GM12878 (cell line): ENCODE measurements at regions not wholly inside any gene's neighbourhood (a gene's known extent, or its start where the extent isn't known, plus 50 kb on each side); places are given as distances from the start of the nearest gene placed in this dataset.
"Not testable (repeated sequence)": the region's sequence is repeated elsewhere in the genome, so short reads cannot be mapped to it uniquely, and the experiment has no call there.

Experiments used
- ATAC-seq: fragments of 200-7000 bp; cut with Tn5 transposase; 3 replicates; pipeline ENCODE4 v1.9.1; 2020; ENCODE audit warnings: mild to moderate bottlenecking, moderate library complexity
- BruUV-seq: library from RNA; stranded (reverse); fragments of 400-500 nt; replicated peaks from 2 replicates; lab custom pipeline; 2021; lab: Mats Ljungman, UMichigan
- CTCF ChIA-PET: fragments of 300-600 bp; sonication (Branson Sonifier 250); formaldehyde crosslinking; extraction: SDS; loops from one replicate; lab custom pipeline; 2021; ENCODE audit warnings: inconsistent platforms; lab: Yijun Ruan, JAX
- POLR2A ChIA-PET: fragments of 350-600 bp; formaldehyde crosslinking; extraction: SDS; loops from one replicate; lab custom pipeline; 2021; ENCODE audit warnings: inconsistent platforms; lab: Charles Lee
- RAD21 ChIA-PET: fragments of 300-600 bp; sonication (Branson Sonifier 250); formaldehyde crosslinking; loops from one replicate; lab custom pipeline; 2023; ENCODE audit warnings: antibody characterized with exemption; ENCODE audit not compliant: unreplicated experiment; lab: Charles Lee
- SMC1A ChIA-PET: fragments of 300-600 bp; sonication (Branson Sonifier 250); formaldehyde crosslinking; loops from one replicate; lab custom pipeline; 2023; ENCODE audit not compliant: unreplicated experiment, uncharacterized antibody; lab: Charles Lee
- DNase-seq: peaks from one replicate; pipeline ENCODE4 v3.0.0-alpha.2; 2011; ENCODE audit warnings: low read depth, low spot score
- FAIRE-seq: peaks from 3 replicates; lab custom pipeline; 2011; peaks lifted over from hg19 to GRCh38; lab: Jason Lieb, UNC
- H2AFZ ChIP-seq: 2 replicates; pipeline ENCODE4 v1.6.0; 2011; ENCODE audit warnings: low read depth, low read length, control low read depth; ENCODE audit not compliant: control insufficient read depth
- H3K27ac ChIP-seq: 2 replicates; pipeline ENCODE4 v1.5.1; 2011; ENCODE audit warnings: control low read depth; ENCODE audit not compliant: control insufficient read depth, insufficient read depth
- H3K27me3 ChIP-seq, 2 experiments: replicated peaks in 1 of 2; 2 replicates each; pipeline versions ENCODE4 v1.6.0 to v1.6.1; 2011; ENCODE audit warnings: low read length in 1 of 2; ENCODE audit not compliant: control insufficient read depth in 2 of 2, insufficient read depth in 2 of 2
- H3K36me3 ChIP-seq, 2 experiments: 2 replicates each; pipeline ENCODE4 v1.5.1; 2011; ENCODE audit warnings: low read length in 1 of 2; ENCODE audit not compliant: control insufficient read depth in 2 of 2, insufficient read depth in 2 of 2
- H3K4me1 ChIP-seq: 2 replicates; pipeline ENCODE4 v1.6.1; 2011; ENCODE audit warnings: mild to moderate bottlenecking, low read length, moderate library complexity, mixed read lengths; ENCODE audit not compliant: control insufficient read depth, insufficient read depth
- H3K4me2 ChIP-seq: 2 replicates; pipeline ENCODE4 v1.6.0; 2011; ENCODE audit warnings: control low read depth; ENCODE audit not compliant: control insufficient read depth, insufficient read depth
- H3K4me3 ChIP-seq: fragments of 200-600 bp; sonication (generic); 2 replicates; pipeline ENCODE4 v1.5.1; 2016
- H3K79me2 ChIP-seq: 2 replicates; pipeline ENCODE4 v1.6.0; 2011; ENCODE audit warnings: low read length; ENCODE audit not compliant: control insufficient read depth, insufficient read depth
- H3K9ac ChIP-seq: 2 replicates; pipeline ENCODE4 v1.8.0; 2011; ENCODE audit warnings: low read length, control low read depth, mixed read lengths; ENCODE audit not compliant: control insufficient read depth, insufficient read depth
- H3K9me3 ChIP-seq: replicated peaks from 3 replicates; pipeline ENCODE4 v1.5.1; 2011; ENCODE audit warnings: mild to moderate bottlenecking, low read length; ENCODE audit not compliant: control insufficient read depth, insufficient read depth
- H4K20me1 ChIP-seq: 2 replicates; pipeline ENCODE4 v1.6.0; 2011; ENCODE audit not compliant: control insufficient read depth, insufficient read depth
- CUX1 ChIP-seq: IDR thresholded peaks from 2 replicates; pipeline ENCODE4 v1.6.1; 2012; ENCODE audit warnings: improper control_type of control experiment, low read depth, low read length; ENCODE audit not compliant: insufficient replicate concordance
- IRF3 ChIP-seq: fragments of 450-650 bp; IDR thresholded peaks from 2 replicates; pipeline ENCODE4 v1.6.1; 2014; ENCODE audit warnings: mild to moderate bottlenecking
- KAT2A ChIP-seq: conservative IDR thresholded peaks from 2 replicates; pipeline ENCODE4 v1.6.1; 2011; ENCODE audit warnings: low read depth, low read length; ENCODE audit not compliant: control insufficient read depth
- MYC ChIP-seq: IDR thresholded peaks from 2 replicates; pipeline ENCODE4 v1.6.1; 2011; ENCODE audit warnings: mild to moderate bottlenecking, low read length, moderate library complexity, inconsistent platforms; ENCODE audit not compliant: insufficient read depth, insufficient replicate concordance, insufficient read length, severe bottlenecking
- NFYA ChIP-seq: IDR thresholded peaks from 2 replicates; pipeline ENCODE4 v1.6.1; 2011; ENCODE audit warnings: low read depth, mild to moderate bottlenecking, low read length, improper control_type of control experiment, borderline replicate concordance
- NR2F1 ChIP-seq: fragments of 450-650 bp; conservative IDR thresholded peaks from 2 replicates; pipeline ENCODE4 v1.6.1; 2017; ENCODE audit warnings: mild to moderate bottlenecking
- SKIL ChIP-seq: fragments of 450-650 bp; IDR thresholded peaks from 2 replicates; pipeline ENCODE4 v1.6.1; 2017; ENCODE audit warnings: mild to moderate bottlenecking, low read depth, inconsistent platforms; ENCODE audit not compliant: poor library complexity, severe bottlenecking
- TAF1 ChIP-seq: IDR thresholded peaks from 2 replicates; pipeline ENCODE4 v1.6.1; 2011; ENCODE audit warnings: mild to moderate bottlenecking, low read depth, low read length, borderline replicate concordance
- ZNF384 ChIP-seq: IDR thresholded peaks from 2 replicates; pipeline ENCODE4 v1.6.1; 2012; ENCODE audit warnings: low read depth, mild to moderate bottlenecking, low read length, improper control_type of control experiment, borderline replicate concordance
- WGBS: methylation state at CpG from one replicate; pipeline ENCODE4 v1.1.6; 2016; ENCODE audit warnings: low lambda C conversion rate; ENCODE audit not compliant: insufficient replicate concordance, insufficient coverage; ENCODE audit errors: missing lambda C conversion rate; 5-methylcytosine and 5-hydroxymethylcytosine counted together
- in situ Hi-C: fragments of 300-500 bp; cut with MboI; formaldehyde crosslinking; loops from 9 replicates; pipeline ENCODE4 v1.14.3; 2018; ENCODE audit warnings: mixed read lengths
- intact Hi-C: fragments of 100-400 bp; cut with micrococcal nuclease; formaldehyde crosslinking; loops from one replicate; pipeline ENCODE4 v1.14.2; 2022; ENCODE audit not compliant: unreplicated experiment

- H3K27ac ChIP-seq, H3K4me3 ChIP-seq, H2AFZ ChIP-seq, SMC1A ChIA-PET, ATAC-seq, H3K4me1 ChIP-seq, H3K4me2 ChIP-seq, FAIRE-seq, H3K36me3 ChIP-seq, H3K27me3 ChIP-seq, H3K79me2 ChIP-seq, H3K9me3 ChIP-seq, POLR2A ChIA-PET, RAD21 ChIA-PET, H4K20me1 ChIP-seq, intact Hi-C loops, CTCF ChIA-PET, DNase-seq, BruUV-seq, in situ Hi-C loops, H3K9ac ChIP-seq: not testable (repeated sequence)
Observed at GRCh38 chr1:214769666-214770065, 166.7 kb downstream of the CENPF start.

GRCh38 chr1:214777364-214777763, 174.4 kb downstream of the CENPF start:
- ATAC-seq (no peak), DNase-seq (no peak), FAIRE-seq (no peak)
- H3K4me2 ChIP-seq = no peak overlapping the region
- H3K27me3 ChIP-seq = no peaks in the 10 kb centered on the region
- H3K36me3 ChIP-seq = no peaks in the 10 kb centered on the region
- RAD21 ChIA-PET = no interaction called here
- SMC1A ChIA-PET = no interaction called here
- no peaks in the 10 kb centered on the region for H3K4me1 ChIP-seq
- H3K79me2 ChIP-seq = no peaks in the 10 kb centered on the region
- no peaks in the 10 kb centered on the region for H4K20me1 ChIP-seq
- H3K4me3 ChIP-seq = no peak overlapping the region
- WGBS = 53% methylated on average over 3 of the region's 3 CpGs
- in situ Hi-C loops = no loop called here
- CTCF ChIA-PET = no interaction called here
- POLR2A ChIA-PET = no interaction called here
- H3K9me3 ChIP-seq = no peaks in the 10 kb centered on the region
- H3K27ac ChIP-seq = no peak overlapping the region
- intact Hi-C loops = no loop called here
- BruUV-seq = no TSS peak
- H2AFZ ChIP-seq = no peak overlapping the region
- no peak overlapping the region for H3K9ac ChIP-seq
- TF ChIP-seq NFYA (no peak), TAF1 (no peak), IRF3 (no peak), SKIL (no peak), NR2F1 (no peak), MYC (no peak), ZNF384 (no peak), KAT2A (no peak), CUX1 (no peak)
